Coronary artery (tissue), 2 donors: ENCODE measurements at regions not wholly inside any gene's neighbourhood (a gene's known extent, or its start where the extent isn't known, plus 50 kb on each side); places are given as distances from the start of the nearest gene placed in this dataset.

Source experiments
- DNase-seq: peaks from one replicate; pipeline ENCODE4 v3.0.0-alpha.2; 2017; ENCODE audit warnings: low spot score
- H3K27ac ChIP-seq, 2 donors: fragments of 200-600 bp; sonication (generic); one replicate each; pipeline ENCODE4 v1.5.1; 2016 to 2019
- H3K4me3 ChIP-seq: fragments of 200-600 bp; sonication (generic); 2 replicates; pipeline ENCODE4 v1.5.1; 2016; ENCODE audit warnings: mild to moderate bottlenecking, moderate library complexity
- CTCF ChIP-seq: fragments of 200-600 bp; sonication (generic); IDR thresholded peaks from one replicate; pipeline ENCODE4 v1.5.1; 2019; ENCODE audit warnings: antibody characterized with exemption

- no peak overlapping the region for H3K4me3 ChIP-seq
- TF ChIP-seq CTCF = no peak
- H3K27ac ChIP-seq = no peak overlapping the region
- DNase-seq = no peak
These were observed 278.5 kb upstream of the ZNF717 start for GRCh38 chr3:76063811-76064210.

GRCh38 chr3:76065964-76066363 lies 280.6 kb upstream of the ZNF717 start:
- no peak for TF ChIP-seq CTCF
- DNase-seq = no peak
- Histone ChIP-seq H3K27ac (no peak overlapping the region), H3K4me3 (no peak overlapping the region)

GRCh38 chr3:76078101-76078500 lies 292.8 kb upstream of the ZNF717 start:
- DNase-seq = no peak
- Histone ChIP-seq H3K4me3 (no peak overlapping the region), H3K27ac (no peak overlapping the region)
- no peak for TF ChIP-seq CTCF

GRCh38 chr3:76083992-76084391 lies 298.6 kb upstream of the ZNF717 start:
- no peak overlapping the region for H3K4me3 ChIP-seq
- DNase-seq = no peak
- no peak overlapping the region for H3K27ac ChIP-seq
- TF ChIP-seq CTCF = no peak

GRCh38 chr3:76096036-76096435 lies 310.7 kb upstream of the ZNF717 start:
- H3K27ac ChIP-seq = no peak overlapping the region
- DNase-seq = no peak
- H3K4me3 ChIP-seq = no peak overlapping the region
- no peak for TF ChIP-seq CTCF

- DNase-seq = no peak
- no peak for TF ChIP-seq CTCF
- Histone ChIP-seq H3K4me3 (no peak overlapping the region), H3K27ac (no peak overlapping the region)
These were observed 311.7 kb upstream of the ZNF717 start for GRCh38 chr3:76096836-76097588.

GRCh38 chr3:76097589-76097969 lies 312.2 kb upstream of the ZNF717 start:
- DNase-seq = no peak
- Histone ChIP-seq H3K27ac (no peak overlapping the region), H3K4me3 (no peak overlapping the region)
- no peak for TF ChIP-seq CTCF
